Neural progenitor cell (in vitro differentiated cells): ENCODE measurements at regions not wholly inside any gene's neighbourhood (a gene's known extent, or its start where the extent isn't known, plus 50 kb on each side); places are given as distances from the start of the nearest gene placed in this dataset.

ENCODE experiments used
- DNase-seq: peaks from one replicate; pipeline ENCODE4 v3.0.0-alpha.2; 2016; ENCODE audit warnings: low spot score
- H2AFZ ChIP-seq: fragments of 200-600 bp; sonication (generic); replicated peaks from 2 replicates; pipeline ENCODE4 v1.6.1; 2016; ENCODE audit warnings: antibody characterized with exemption
- H3F3A ChIP-seq: fragments of 200-600 bp; sonication (generic); 2 replicates; pipeline ENCODE4 v1.6.1; 2016; ENCODE audit warnings: antibody characterized with exemption, low read depth
- H3K27ac ChIP-seq: fragments of 200-600 bp; sonication (generic); 2 replicates; pipeline ENCODE4 v1.5.1; 2016; ENCODE audit warnings: mild to moderate bottlenecking
- H3K27me3 ChIP-seq: fragments of 200-600 bp; sonication (generic); 2 replicates; pipeline ENCODE4 v1.6.1; 2016; ENCODE audit warnings: mild to moderate bottlenecking, moderate library complexity
- H3K36me3 ChIP-seq: fragments of 200-600 bp; sonication (generic); 2 replicates; pipeline ENCODE4 v1.5.1; 2016
- H3K4me1 ChIP-seq: fragments of 200-600 bp; sonication (generic); 2 replicates; pipeline ENCODE4 v1.6.1; 2016; ENCODE audit warnings: mixed run types
- H3K4me2 ChIP-seq: fragments of 200-600 bp; sonication (generic); 2 replicates; pipeline ENCODE4 v1.6.1; 2016
- H3K4me3 ChIP-seq: fragments of 200-600 bp; sonication (generic); 2 replicates; pipeline ENCODE4 v1.5.1; 2016
- H3K79me2 ChIP-seq: fragments of 200-600 bp; sonication (generic); 2 replicates; pipeline ENCODE4 v1.6.1; 2016; ENCODE audit warnings: low read depth
- H3K9ac ChIP-seq: fragments of 200-600 bp; sonication (generic); 2 replicates; pipeline ENCODE4 v1.6.1; 2016
- H3K9me3 ChIP-seq: fragments of 200-600 bp; sonication (generic); 2 replicates; pipeline ENCODE4 v1.5.1; 2016; ENCODE audit warnings: low read depth
- H4K20me1 ChIP-seq: fragments of 200-600 bp; sonication (generic); 2 replicates; pipeline ENCODE4 v1.6.1; 2016; ENCODE audit warnings: low read depth
- H3K27ac Mint-ChIP-seq: 3 replicates; pipeline ENCODE4 v1.8.0; 2021; ENCODE audit warnings: mixed read lengths
- H3K27me3 Mint-ChIP-seq: 2 replicates; pipeline ENCODE4 v1.8.0; 2022; ENCODE audit warnings: low read depth, mild to moderate bottlenecking, inconsistent platforms, moderate library complexity, mixed read lengths; ENCODE audit not compliant: insufficient read depth
- H3K36me3 Mint-ChIP-seq: 3 replicates; pipeline ENCODE4 v1.8.0; 2021; ENCODE audit warnings: mixed read lengths
- H3K4me1 Mint-ChIP-seq: 3 replicates; pipeline ENCODE4 v1.8.0; 2021; ENCODE audit warnings: mixed read lengths
- H3K4me3 Mint-ChIP-seq: 3 replicates; pipeline ENCODE4 v1.8.0; 2021; ENCODE audit warnings: mild to moderate bottlenecking, moderate library complexity, mixed read lengths
- H3K9me3 Mint-ChIP-seq: 3 replicates; pipeline ENCODE4 v1.8.0; 2020; ENCODE audit warnings: mixed read lengths
- EZH2 ChIP-seq: fragments of 200-600 bp; sonication (generic); IDR thresholded peaks from 2 replicates; pipeline ENCODE4 v1.6.1; 2017; ENCODE audit warnings: antibody characterized with exemption, mild to moderate bottlenecking, moderate library complexity
- EZH2phosphoT487 ChIP-seq: fragments of 200-600 bp; sonication (generic); IDR thresholded peaks from 2 replicates; pipeline ENCODE4 v1.6.1; 2017; ENCODE audit warnings: antibody characterized with exemption
- TF ChIP-seq, protein P1 (sequence below): fragments of 200-600 bp; sonication (generic); IDR thresholded peaks from 2 replicates; pipeline ENCODE4 v1.5.1; 2017; ENCODE audit warnings: antibody characterized with exemption, mild to moderate bottlenecking

DNA sequence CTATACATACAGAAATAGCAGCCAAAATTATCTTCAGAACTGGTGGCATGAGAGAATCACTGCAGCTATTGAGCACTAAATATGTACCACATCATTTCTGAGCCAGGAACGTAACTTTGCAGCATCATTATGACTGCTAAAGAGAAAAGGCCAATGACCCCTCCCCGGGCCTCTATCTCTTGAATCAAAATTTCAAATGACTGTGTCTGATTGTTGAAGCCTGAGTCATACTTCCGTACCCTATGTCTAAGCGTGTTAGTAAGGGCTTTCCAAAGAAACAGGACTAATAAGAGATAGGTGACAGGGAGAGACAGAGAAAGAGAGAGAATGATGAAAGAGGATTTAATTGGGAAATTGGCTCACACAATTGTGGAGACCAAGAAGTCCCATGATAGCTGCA is 445.5 kb upstream of the SPANXN1 start:
- H3K9ac ChIP-seq = no peak overlapping the region
- Mint-ChIP-seq H3K4me3 (no peak overlapping the region), H3K9me3 (no peaks in the 10 kb centered on the region)

DNA sequence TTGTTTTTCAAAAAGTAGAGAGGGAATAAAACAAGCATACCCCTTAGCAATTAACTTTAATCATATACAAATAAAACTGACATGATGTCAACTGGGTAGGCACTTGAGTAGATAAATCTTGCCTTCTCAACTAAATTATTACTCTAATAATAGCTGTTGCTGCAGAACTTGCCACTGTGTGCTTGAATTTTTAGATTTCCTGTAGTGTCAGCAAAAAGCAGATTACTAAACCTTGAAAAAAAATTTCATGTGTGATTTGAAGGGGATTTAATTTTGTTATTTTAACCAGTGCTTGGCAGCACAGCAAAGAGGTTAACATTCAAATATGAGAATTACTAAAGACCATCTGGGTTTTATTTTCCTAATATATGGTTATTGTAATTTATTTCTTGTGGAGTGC is 438.3 kb upstream of the SPANXN1 start:
- Histone ChIP-seq H3K4me3 (no peak overlapping the region), H3K27me3 (no peaks in the 10 kb centered on the region), H3F3A (no peaks in the 10 kb centered on the region), H3K4me2 (no peak overlapping the region), H3K9ac (no peak overlapping the region), H3K36me3 (no peaks in the 10 kb centered on the region), H3K79me2 (no peaks in the 10 kb centered on the region), H2AFZ (no peak overlapping the region), H4K20me1 (no peaks in the 10 kb centered on the region), H3K9me3 (peaks cover 16% of the 10 kb centered on the region), H3K4me1 (no peaks in the 10 kb centered on the region), H3K27ac (no peak overlapping the region)
- TF ChIP-seq, protein P1, sequence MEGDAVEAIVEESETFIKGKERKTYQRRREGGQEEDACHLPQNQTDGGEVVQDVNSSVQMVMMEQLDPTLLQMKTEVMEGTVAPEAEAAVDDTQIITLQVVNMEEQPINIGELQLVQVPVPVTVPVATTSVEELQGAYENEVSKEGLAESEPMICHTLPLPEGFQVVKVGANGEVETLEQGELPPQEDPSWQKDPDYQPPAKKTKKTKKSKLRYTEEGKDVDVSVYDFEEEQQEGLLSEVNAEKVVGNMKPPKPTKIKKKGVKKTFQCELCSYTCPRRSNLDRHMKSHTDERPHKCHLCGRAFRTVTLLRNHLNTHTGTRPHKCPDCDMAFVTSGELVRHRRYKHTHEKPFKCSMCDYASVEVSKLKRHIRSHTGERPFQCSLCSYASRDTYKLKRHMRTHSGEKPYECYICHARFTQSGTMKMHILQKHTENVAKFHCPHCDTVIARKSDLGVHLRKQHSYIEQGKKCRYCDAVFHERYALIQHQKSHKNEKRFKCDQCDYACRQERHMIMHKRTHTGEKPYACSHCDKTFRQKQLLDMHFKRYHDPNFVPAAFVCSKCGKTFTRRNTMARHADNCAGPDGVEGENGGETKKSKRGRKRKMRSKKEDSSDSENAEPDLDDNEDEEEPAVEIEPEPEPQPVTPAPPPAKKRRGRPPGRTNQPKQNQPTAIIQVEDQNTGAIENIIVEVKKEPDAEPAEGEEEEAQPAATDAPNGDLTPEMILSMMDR = no peak
- TF ChIP-seq EZH2phosphoT487 (no peak), EZH2 (no peak)
- no peak overlapping the region for H3K4me3 Mint-ChIP-seq
- H3K4me1 Mint-ChIP-seq = no peaks in the 10 kb centered on the region
- peaks cover 7% of the 10 kb centered on the region for H3K9me3 Mint-ChIP-seq
- DNase-seq = no peak
- no peaks in the 10 kb centered on the region for H3K27me3 Mint-ChIP-seq
- no peaks in the 10 kb centered on the region for H3K36me3 Mint-ChIP-seq
- no peak overlapping the region for H3K27ac Mint-ChIP-seq

More for the DNA sequence above, 445.5 kb upstream of the SPANXN1 start:
- Histone ChIP-seq H4K20me1 (no peaks in the 10 kb centered on the region), H3K27me3 (no peaks in the 10 kb centered on the region), H3K9me3 (peaks cover 13% of the 10 kb centered on the region), H3F3A (no peaks in the 10 kb centered on the region), H3K4me2 (no peak overlapping the region), H3K27ac (no peak overlapping the region), H3K79me2 (no peaks in the 10 kb centered on the region), H3K4me1 (no peaks in the 10 kb centered on the region), H3K4me3 (no peak overlapping the region), H3K36me3 (no peaks in the 10 kb centered on the region), H2AFZ (no peak overlapping the region)
- no peak for DNase-seq
- H3K27me3 Mint-ChIP-seq = no peaks in the 10 kb centered on the region
- no peak for TF ChIP-seq EZH2phosphoT487
- TF ChIP-seq, protein P1 = no peak
- no peak for TF ChIP-seq EZH2
- H3K4me1 Mint-ChIP-seq = no peaks in the 10 kb centered on the region
- no peak overlapping the region for H3K27ac Mint-ChIP-seq
- no peaks in the 10 kb centered on the region for H3K36me3 Mint-ChIP-seq

DNA sequence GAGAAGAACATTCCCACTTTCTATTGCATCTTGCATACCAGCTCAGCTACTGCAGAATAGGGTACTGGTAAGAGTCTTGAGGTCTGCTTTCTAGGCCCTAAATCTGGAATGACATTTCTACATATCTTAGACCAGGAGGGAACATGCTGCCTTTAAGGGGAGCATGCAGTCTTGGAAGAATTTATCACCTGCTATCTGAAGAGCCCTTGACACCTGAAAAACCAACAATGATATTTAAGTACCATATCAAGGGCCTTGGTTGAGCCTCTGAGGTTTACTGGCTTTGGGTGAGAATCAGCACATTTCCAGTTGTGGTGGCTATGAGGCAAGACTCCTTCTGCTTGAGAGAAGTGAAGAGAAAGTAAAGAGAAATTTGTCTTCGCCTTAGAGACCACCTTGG is 436.8 kb upstream of the SPANXN1 start:
- TF ChIP-seq EZH2phosphoT487 (no peak), EZH2 (no peak)
- TF ChIP-seq, protein P1 = no peak
- no peak overlapping the region for H3K4me2 ChIP-seq
- no peak for DNase-seq
- no peaks in the 10 kb centered on the region for H3K79me2 ChIP-seq
- H3K9ac ChIP-seq = no peak overlapping the region
- H3K9me3 ChIP-seq = peaks cover 23% of the 10 kb centered on the region
- Mint-ChIP-seq H3K36me3 (no peaks in the 10 kb centered on the region), H3K4me3 (no peak overlapping the region), H3K27ac (no peak overlapping the region), H3K4me1 (no peaks in the 10 kb centered on the region), H3K27me3 (no peaks in the 10 kb centered on the region), H3K9me3 (peaks cover 7% of the 10 kb centered on the region)
- H3K27ac ChIP-seq = no peak overlapping the region
- no peaks in the 10 kb centered on the region for H4K20me1 ChIP-seq
- H2AFZ ChIP-seq = no peak overlapping the region
- H3F3A ChIP-seq = no peaks in the 10 kb centered on the region
- H3K4me3 ChIP-seq = no peak overlapping the region
- H3K27me3 ChIP-seq = no peaks in the 10 kb centered on the region
- H3K36me3 ChIP-seq = no peaks in the 10 kb centered on the region
- H3K4me1 ChIP-seq = no peaks in the 10 kb centered on the region
